SU-DHL-6 (cell line): ENCODE measurements at regions not wholly inside any gene's neighbourhood (a gene's known extent, or its start where the extent isn't known, plus 50 kb on each side); places are given as distances from the start of the nearest gene placed in this dataset.

Experiments
- H2AFZ ChIP-seq: fragments of 200-600 bp; sonication (generic); 2 replicates; pipeline ENCODE4 v1.6.1; 2014; ENCODE audit warnings: low read depth, mild to moderate bottlenecking, moderate library complexity, mixed read lengths, antibody characterized with exemption, low read length; ENCODE audit not compliant: severe bottlenecking
- H3F3A ChIP-seq: fragments of 200-600 bp; shearing (Covaris generic); 2 replicates; pipeline ENCODE4 v1.6.0; 2016; ENCODE audit warnings: antibody characterized with exemption, mild to moderate bottlenecking; ENCODE audit not compliant: insufficient read depth
- H3K27ac ChIP-seq: fragments of 200-600 bp; sonication (generic); 2 replicates; pipeline ENCODE4 v1.5.1; 2016; ENCODE audit warnings: low read depth, mild to moderate bottlenecking, low read length, moderate library complexity, mixed read lengths
- H3K27me3 ChIP-seq: fragments of 200-600 bp; sonication (generic), shearing (Covaris generic); 2 replicates; pipeline ENCODE4 v1.6.0; 2014; ENCODE audit warnings: mild to moderate bottlenecking, low read length
- H3K36me3 ChIP-seq: fragments of 200-600 bp; sonication (generic); 2 replicates; pipeline ENCODE4 v1.6.1; 2014; ENCODE audit warnings: mild to moderate bottlenecking, low read length, mixed read lengths
- H3K4me2 ChIP-seq: fragments of 300-600, 200-600 bp; shearing (Covaris generic), sonication (generic); 2 replicates; pipeline ENCODE4 v1.6.0; 2014; ENCODE audit warnings: low read length, low read depth, mild to moderate bottlenecking; ENCODE audit not compliant: poor library complexity, severe bottlenecking
- H3K4me3 ChIP-seq: fragments of 200-600 bp; sonication (generic); 2 replicates; pipeline ENCODE4 v1.5.1; 2014; ENCODE audit warnings: antibody characterized with exemption, low read length, mild to moderate bottlenecking, mixed read lengths; ENCODE audit not compliant: insufficient read depth, poor library complexity, severe bottlenecking
- H3K79me2 ChIP-seq: fragments of 200-600 bp; sonication (generic); 2 replicates; pipeline ENCODE4 v1.6.1; 2014; ENCODE audit warnings: mild to moderate bottlenecking, low read length, moderate library complexity; ENCODE audit not compliant: insufficient read depth
- H3K9ac ChIP-seq: fragments of 200-600 bp; sonication (generic); 2 replicates; pipeline ENCODE4 v1.7.0; 2014; ENCODE audit warnings: mild to moderate bottlenecking, low read length
- H3K9me2 ChIP-seq: fragments of 200-600 bp; sonication (generic); replicated peaks from 2 replicates; pipeline ENCODE4 v1.6.1; 2014; ENCODE audit warnings: low read length; ENCODE audit not compliant: insufficient read depth
- H3K9me3 ChIP-seq: fragments of 200-600 bp; sonication (generic); 2 replicates; pipeline ENCODE4 v1.6.1; 2014; ENCODE audit warnings: low read length, mixed read lengths; ENCODE audit not compliant: insufficient read depth
- H4K20me1 ChIP-seq: fragments of 200-600 bp; sonication (generic); 2 replicates; pipeline ENCODE4 v1.6.1; 2014; ENCODE audit warnings: low read depth, mild to moderate bottlenecking, antibody characterized with exemption, low read length, moderate library complexity, mixed read lengths
- EZH2phosphoT487 ChIP-seq: fragments of 200-600 bp; sonication (generic), shearing (Covaris generic); conservative IDR thresholded peaks from 2 replicates; pipeline ENCODE4 v1.6.1; 2018; ENCODE audit warnings: mild to moderate bottlenecking, antibody characterized with exemption, low read length, moderate library complexity, mixed read lengths
- TF ChIP-seq, protein P1 (sequence below): fragments of 200-600 bp; sonication (generic); IDR thresholded peaks from one replicate; pipeline ENCODE4 v1.5.1; 2017; ENCODE audit warnings: antibody characterized with exemption, mild to moderate bottlenecking, low read length, moderate library complexity; ENCODE audit not compliant: insufficient read depth, poor library complexity, severe bottlenecking

DNA sequence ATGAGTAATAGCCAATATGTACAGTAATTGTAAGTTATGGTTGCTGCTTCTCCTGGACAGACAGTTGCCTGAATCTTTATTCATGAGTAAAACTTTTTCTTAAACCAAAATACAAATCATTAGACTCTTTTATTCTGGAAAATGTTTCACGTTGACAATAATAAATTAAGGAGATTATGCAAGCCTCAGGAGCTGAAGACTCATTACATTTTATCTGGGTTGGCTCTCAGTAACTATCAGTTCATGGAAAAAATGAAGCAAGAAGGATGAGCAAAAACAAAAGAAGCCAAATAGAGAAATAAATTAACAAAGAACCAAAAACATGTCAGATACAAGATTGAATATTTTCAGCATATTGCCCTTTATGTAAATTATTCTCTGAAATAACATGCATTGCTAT, 88.9 kb upstream of the PRR16 start:
- Histone ChIP-seq H3K27ac (no peak overlapping the region), H2AFZ (no peak overlapping the region), H3K9ac (no peak overlapping the region), H3F3A (no peaks in the 10 kb centered on the region), H3K9me3 (no peaks in the 10 kb centered on the region), H3K4me3 (no peak overlapping the region), H3K36me3 (no peaks in the 10 kb centered on the region), H3K9me2 (no peaks in the 10 kb centered on the region), H3K79me2 (no peaks in the 10 kb centered on the region), H3K4me2 (no peak overlapping the region), H3K27me3 (no peaks in the 10 kb centered on the region), H4K20me1 (no peaks in the 10 kb centered on the region)
- TF ChIP-seq, protein P1, sequence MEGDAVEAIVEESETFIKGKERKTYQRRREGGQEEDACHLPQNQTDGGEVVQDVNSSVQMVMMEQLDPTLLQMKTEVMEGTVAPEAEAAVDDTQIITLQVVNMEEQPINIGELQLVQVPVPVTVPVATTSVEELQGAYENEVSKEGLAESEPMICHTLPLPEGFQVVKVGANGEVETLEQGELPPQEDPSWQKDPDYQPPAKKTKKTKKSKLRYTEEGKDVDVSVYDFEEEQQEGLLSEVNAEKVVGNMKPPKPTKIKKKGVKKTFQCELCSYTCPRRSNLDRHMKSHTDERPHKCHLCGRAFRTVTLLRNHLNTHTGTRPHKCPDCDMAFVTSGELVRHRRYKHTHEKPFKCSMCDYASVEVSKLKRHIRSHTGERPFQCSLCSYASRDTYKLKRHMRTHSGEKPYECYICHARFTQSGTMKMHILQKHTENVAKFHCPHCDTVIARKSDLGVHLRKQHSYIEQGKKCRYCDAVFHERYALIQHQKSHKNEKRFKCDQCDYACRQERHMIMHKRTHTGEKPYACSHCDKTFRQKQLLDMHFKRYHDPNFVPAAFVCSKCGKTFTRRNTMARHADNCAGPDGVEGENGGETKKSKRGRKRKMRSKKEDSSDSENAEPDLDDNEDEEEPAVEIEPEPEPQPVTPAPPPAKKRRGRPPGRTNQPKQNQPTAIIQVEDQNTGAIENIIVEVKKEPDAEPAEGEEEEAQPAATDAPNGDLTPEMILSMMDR = no peak
- no peak for TF ChIP-seq EZH2phosphoT487

DNA sequence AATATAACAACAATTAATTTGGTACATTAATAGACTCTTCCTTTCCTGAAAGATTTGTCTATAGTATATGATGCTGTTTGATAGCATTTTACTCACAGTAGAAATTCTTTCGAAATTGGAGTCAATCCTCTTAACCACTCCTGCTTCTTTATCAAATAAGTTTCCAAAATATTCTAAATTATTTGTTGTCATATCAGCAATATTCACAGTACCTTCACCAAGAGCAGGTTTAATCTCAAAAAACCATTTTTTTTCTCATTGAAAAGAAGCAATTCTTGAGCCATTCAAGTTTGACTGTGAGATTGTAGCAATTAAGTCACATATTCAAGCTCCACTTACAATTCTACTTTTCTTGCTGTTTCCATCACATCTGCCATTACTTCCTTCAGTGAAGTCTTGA, 83.5 kb upstream of the PRR16 start:
- no peaks in the 10 kb centered on the region for H3F3A ChIP-seq
- TF ChIP-seq, protein P1 = no peak
- no peak for TF ChIP-seq EZH2phosphoT487

DNA sequence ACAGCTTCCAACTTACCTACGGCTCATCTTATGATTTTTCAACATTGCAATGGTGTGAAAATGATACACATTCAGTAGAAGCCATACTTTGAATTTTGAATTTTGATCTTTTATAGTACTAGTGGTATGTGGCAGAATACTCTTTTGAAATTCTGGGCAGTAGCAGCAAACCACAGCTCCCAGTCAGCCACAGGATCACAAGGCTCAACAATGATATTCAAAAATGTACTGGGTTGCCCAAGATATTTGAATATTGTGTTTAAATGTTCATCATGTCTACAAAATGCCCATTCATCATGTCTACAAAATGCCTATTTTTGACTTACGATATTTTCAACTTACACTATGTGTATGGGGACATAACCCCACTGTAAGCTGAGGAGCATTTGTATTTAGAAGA, 81.3 kb upstream of the PRR16 start:
- Histone ChIP-seq H3K4me2 (no peak overlapping the region), H2AFZ (no peak overlapping the region), H3K4me3 (no peak overlapping the region), H3K9ac (no peak overlapping the region), H3K27me3 (no peaks in the 10 kb centered on the region), H3K9me2 (no peaks in the 10 kb centered on the region), H4K20me1 (no peaks in the 10 kb centered on the region), H3K27ac (no peak overlapping the region), H3K9me3 (no peaks in the 10 kb centered on the region), H3F3A (no peaks in the 10 kb centered on the region), H3K36me3 (no peaks in the 10 kb centered on the region), H3K79me2 (no peaks in the 10 kb centered on the region)
- no peak for TF ChIP-seq EZH2phosphoT487
- TF ChIP-seq, protein P1 = no peak

More for the DNA sequence above, 83.5 kb upstream of the PRR16 start:
- Histone ChIP-seq H3K9ac (no peak overlapping the region), H3K4me3 (no peak overlapping the region), H3K9me3 (no peaks in the 10 kb centered on the region), H3K4me2 (no peak overlapping the region), H3K9me2 (no peaks in the 10 kb centered on the region), H3K36me3 (no peaks in the 10 kb centered on the region), H2AFZ (no peak overlapping the region), H3K79me2 (no peaks in the 10 kb centered on the region), H3K27me3 (no peaks in the 10 kb centered on the region), H4K20me1 (no peaks in the 10 kb centered on the region), H3K27ac (no peak overlapping the region)
